HepG2 (cell line): ENCODE measurements at regions not wholly inside any gene's neighbourhood (a gene's known extent, or its start where the extent isn't known, plus 50 kb on each side); places are given as distances from the start of the nearest gene placed in this dataset.

Experiments used
- CEBPG ChIP-seq: IDR thresholded peaks from 2 replicates; pipeline ENCODE4 v1.6.1; 2016
- CSRNP1 ChIP-seq: sonication (generic); formaldehyde crosslinking; IDR thresholded peaks from 2 replicates; pipeline ENCODE4 v1.8.1; 2023; ENCODE audit warnings: mild to moderate bottlenecking, missing genetic modification reagents
- EED ChIP-seq: sonication (generic); formaldehyde crosslinking; IDR thresholded peaks from 2 replicates; pipeline ENCODE4 v1.5.0; 2020; ENCODE audit warnings: mild to moderate bottlenecking, missing genetic modification reagents
- FOXP4 ChIP-seq: sonication (generic); formaldehyde crosslinking; IDR thresholded peaks from 2 replicates; pipeline ENCODE4 v1.4.0; 2020; ENCODE audit warnings: missing genetic modification reagents
- GATA4 ChIP-seq: sonication (generic); IDR thresholded peaks from 2 replicates; pipeline ENCODE4 v1.6.1; 2016; ENCODE audit warnings: antibody characterized with exemption, low read depth, borderline replicate concordance
- MTF1 ChIP-seq: sonication (generic); formaldehyde crosslinking; IDR thresholded peaks from 2 replicates; pipeline ENCODE4 v1.5.0; 2020; ENCODE audit warnings: missing genetic modification reagents
- NFIC ChIP-seq: IDR thresholded peaks from 2 replicates; pipeline ENCODE4 v1.6.1; 2012; ENCODE audit warnings: mild to moderate bottlenecking, low read length, inconsistent platforms
- PHF5A ChIP-seq: IDR thresholded peaks from one replicate; pipeline ENCODE4 v1.6.1; 2018; ENCODE audit warnings: low read depth, missing genetic modification reagents; ENCODE audit not compliant: unreplicated experiment
- PHF8 ChIP-seq: sonication (generic); formaldehyde crosslinking; IDR thresholded peaks from 2 replicates; pipeline ENCODE4 v1.5.0; 2020; ENCODE audit warnings: missing genetic modification reagents
- RAD21 ChIP-seq: fragments of 450-650 bp; formaldehyde crosslinking; IDR thresholded peaks from 2 replicates; pipeline ENCODE4 v1.5.0; 2020; ENCODE audit warnings: mild to moderate bottlenecking
- RARG ChIP-seq: sonication (generic); formaldehyde crosslinking; IDR thresholded peaks from 2 replicates; pipeline ENCODE4 v1.4.0; 2020; ENCODE audit warnings: low read depth, mild to moderate bottlenecking, missing genetic modification reagents
- SOX6 ChIP-seq, 2 experiments: fragments of 450-650 bp in 1 of 2; sonication (generic) in 1 of 2; formaldehyde crosslinking in 1 of 2; IDR thresholded peaks; 2 replicates each; pipeline versions ENCODE4 v1.4.0 to v1.6.1; 2017 to 2020; ENCODE audit warnings: antibody characterized with exemption in 1 of 2, mild to moderate bottlenecking in 1 of 2, missing genetic modification reagents in 1 of 2
- SYNCRIP ChIP-seq: fragments of 200-400 bp; formaldehyde crosslinking; IDR thresholded peaks from 2 replicates; pipeline ENCODE4 v1.6.1; 2018; ENCODE audit warnings: mild to moderate bottlenecking, low read depth, low read length; ENCODE audit not compliant: insufficient read depth
- THRA ChIP-seq: sonication (generic); formaldehyde crosslinking; IDR thresholded peaks from 2 replicates; pipeline ENCODE4 v1.4.0; 2020; ENCODE audit warnings: missing genetic modification reagents, borderline replicate concordance
- ZFP36L1 ChIP-seq: sonication (generic); formaldehyde crosslinking; IDR thresholded peaks from 2 replicates; pipeline ENCODE4 v1.8.0; 2022; ENCODE audit warnings: mild to moderate bottlenecking, missing genetic modification reagents, moderate library complexity
- ZIK1 ChIP-seq: sonication (generic); formaldehyde crosslinking; IDR thresholded peaks from 2 replicates; pipeline ENCODE4 v1.5.0; 2020; ENCODE audit warnings: mild to moderate bottlenecking, low read depth, missing genetic modification reagents, borderline replicate concordance
- ZNF12 ChIP-seq: sonication (generic); formaldehyde crosslinking; IDR thresholded peaks from 2 replicates; pipeline ENCODE4 v1.5.0; 2020; ENCODE audit warnings: missing genetic modification reagents
- ZNF317 ChIP-seq: sonication (generic); formaldehyde crosslinking; IDR thresholded peaks from 2 replicates; pipeline ENCODE4 v1.5.0; 2020; ENCODE audit warnings: mild to moderate bottlenecking, missing genetic modification reagents
- ZNF547 ChIP-seq: sonication (generic); formaldehyde crosslinking; IDR thresholded peaks from 2 replicates; pipeline ENCODE4 v1.5.1; 2020; ENCODE audit warnings: mild to moderate bottlenecking, missing genetic modification reagents
- ZNF564 ChIP-seq: sonication (generic); formaldehyde crosslinking; IDR thresholded peaks from 2 replicates; pipeline ENCODE4 v1.8.1; 2023; ENCODE audit warnings: mild to moderate bottlenecking, missing genetic modification reagents
- ZNF569 ChIP-seq: sonication (generic); formaldehyde crosslinking; IDR thresholded peaks from 2 replicates; pipeline ENCODE4 v1.5.0; 2020; ENCODE audit warnings: mild to moderate bottlenecking, missing genetic modification reagents, moderate library complexity, borderline replicate concordance
- ZNF639 ChIP-seq: conservative IDR thresholded peaks from 2 replicates; pipeline ENCODE4 v1.6.1; 2018; ENCODE audit warnings: missing genetic modification reagents
- ZSCAN9 ChIP-seq: IDR thresholded peaks from 2 replicates; pipeline ENCODE4 v1.6.1; 2016; ENCODE audit warnings: borderline replicate concordance

GRCh38 chr13:51524312-51524711 lies 60.0 kb upstream of the WDFY2 start (continued):
- peak; percentile 90 for TF ChIP-seq FOXP4 (CRISPR knock-in tag)
- no peak for TF ChIP-seq ZIK1
- TF ChIP-seq SYNCRIP, result no peak
- no peak for TF ChIP-seq SOX6 (IDR thresholded peaks at IDR 0.05)
- TF ChIP-seq SOX6 (CRISPR knock-in tag; IDR thresholded peaks at IDR 0.05), result peak; percentile 80
- TF ChIP-seq RAD21 (CRISPR knock-in tag), result no peak
- TF ChIP-seq ZNF639 (CRISPR knock-in tag), result no peak
- no peak for TF ChIP-seq PHF8
- TF ChIP-seq ZNF569, result no peak
- peak; percentile 81; the same call in 1 of the 2 replicates for TF ChIP-seq GATA4
- TF ChIP-seq RARG (CRISPR knock-in tag), result no peak
- TF ChIP-seq CSRNP1 (CRISPR knock-in tag), result no peak
- TF ChIP-seq PHF5A (CRISPR knock-in tag), result peak; percentile 50
- no peak for TF ChIP-seq ZNF547 (CRISPR knock-in tag)
- peak; percentile 44; the same call in 1 of the 2 replicates for TF ChIP-seq ZSCAN9 (CRISPR knock-in tag)
- TF ChIP-seq ZNF564, result no peak
- no peak for TF ChIP-seq ZNF12
- no peak; the same call in 1 of the 2 replicates for TF ChIP-seq NFIC
- no peak for TF ChIP-seq MTF1 (CRISPR knock-in tag)
- no peak for TF ChIP-seq EED (CRISPR knock-in tag)
- TF ChIP-seq THRA, result peak; percentile 85
- no peak for TF ChIP-seq ZFP36L1 (CRISPR knock-in tag)
- no peak for TF ChIP-seq ZNF317
- TF ChIP-seq CEBPG (CRISPR knock-in tag), result peak; percentile 100
